GM15510 (cell line): ENCODE measurements at regions not wholly inside any gene's neighbourhood (a gene's known extent, or its start where the extent isn't known, plus 50 kb on each side); places are given as distances from the start of the nearest gene placed in this dataset.
A peak's percentile ranks its signal among the peaks of the same experiment; 100 is the strongest.

Source experiments
- POLR2A ChIP-seq: IDR thresholded peaks from 3 replicates; pipeline ENCODE4 v1.6.1; 2011; ENCODE audit warnings: borderline replicate concordance; ENCODE audit not compliant: insufficient read length; ENCODE audit errors: extremely low read depth

DNA sequence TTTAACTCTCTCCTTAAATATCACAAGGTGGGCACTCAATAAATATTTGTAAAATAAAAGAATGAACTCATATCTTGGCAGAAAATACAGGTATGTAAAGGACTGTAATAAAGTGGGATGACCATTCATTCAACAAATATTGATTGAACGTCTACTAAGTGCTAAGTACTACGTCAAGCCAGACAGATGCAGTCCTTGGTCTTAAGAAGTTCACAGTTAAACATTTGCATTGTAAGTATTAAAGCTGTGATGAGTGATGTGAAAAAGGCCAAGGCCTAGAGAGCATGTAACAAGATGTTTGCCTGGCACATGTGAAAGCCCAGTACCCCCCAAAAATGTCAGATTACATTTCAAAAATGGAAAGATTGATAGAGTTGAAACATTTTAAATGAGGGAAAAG is 130.1 kb upstream of the TMEM170B start:
- no peak for TF ChIP-seq POLR2A

- no peak for TF ChIP-seq POLR2A
Measured at GRCh38 chr6:11404838-11405237, 132.7 kb upstream of the TMEM170B start.

GRCh38 chr6:11404081-11404480 is 133.5 kb upstream of the TMEM170B start:
- peak; percentile 38 for TF ChIP-seq POLR2A

GRCh38 chr6:11403035-11403601 is 134.4 kb upstream of the TMEM170B start:
- TF ChIP-seq POLR2A: no peak

DNA sequence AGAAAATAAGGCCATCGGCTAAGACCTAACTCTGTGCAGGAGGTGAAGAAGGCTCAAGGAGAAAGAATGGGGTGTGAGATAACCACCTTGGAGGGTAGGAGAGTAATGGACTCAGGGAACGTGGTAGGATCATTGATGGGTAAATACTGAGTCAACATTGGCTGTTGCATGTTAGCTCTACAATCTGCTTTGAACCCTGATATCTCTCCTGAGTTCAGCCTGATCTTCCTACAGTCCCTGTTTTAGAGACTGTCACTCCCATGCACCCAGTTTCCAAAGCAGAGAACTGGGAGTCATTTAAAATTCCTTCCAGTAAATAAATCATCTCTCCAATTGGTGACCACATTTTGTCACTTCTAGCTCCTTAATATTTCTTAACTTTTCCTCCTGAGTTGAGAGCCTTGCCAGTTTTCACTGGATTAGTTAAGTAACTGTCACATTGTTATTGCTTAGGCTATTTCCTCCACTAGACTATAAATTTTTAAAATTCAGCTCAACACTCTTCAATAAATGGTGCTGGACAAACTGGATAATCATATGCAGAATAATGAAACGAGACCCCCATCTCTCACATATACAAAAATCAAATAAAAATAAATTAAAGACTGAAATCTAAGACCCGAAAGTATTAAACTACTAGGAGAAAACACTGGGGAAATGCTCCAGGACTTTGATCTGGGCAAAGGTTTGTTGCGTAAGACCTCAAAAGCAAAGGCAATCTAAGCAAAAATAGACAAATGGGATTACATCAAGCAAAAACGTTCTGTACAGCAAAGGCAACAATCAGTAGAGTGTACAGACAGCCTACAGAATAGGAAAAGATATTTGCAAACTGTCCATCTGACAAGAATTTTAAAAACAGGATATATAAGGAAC is 138.9 kb upstream of the TMEM170B start:
- TF ChIP-seq POLR2A: no peak

GRCh38 chr6:11397622-11398450 is 139.7 kb upstream of the TMEM170B start:
- no peak for TF ChIP-seq POLR2A

- no peak for TF ChIP-seq POLR2A
Measured at GRCh38 chr6:11396860-11397259, 140.7 kb upstream of the TMEM170B start.

- TF ChIP-seq POLR2A: no peak
Measured at GRCh38 chr6:11393713-11394627, 143.6 kb upstream of the TMEM170B start.

- no peak for TF ChIP-seq POLR2A
Measured at GRCh38 chr6:11392778-11393507, 144.6 kb upstream of the TMEM170B start.

- no peak for TF ChIP-seq POLR2A
Measured at GRCh38 chr6:11391934-11392777, 145.4 kb upstream of the TMEM170B start.

DNA sequence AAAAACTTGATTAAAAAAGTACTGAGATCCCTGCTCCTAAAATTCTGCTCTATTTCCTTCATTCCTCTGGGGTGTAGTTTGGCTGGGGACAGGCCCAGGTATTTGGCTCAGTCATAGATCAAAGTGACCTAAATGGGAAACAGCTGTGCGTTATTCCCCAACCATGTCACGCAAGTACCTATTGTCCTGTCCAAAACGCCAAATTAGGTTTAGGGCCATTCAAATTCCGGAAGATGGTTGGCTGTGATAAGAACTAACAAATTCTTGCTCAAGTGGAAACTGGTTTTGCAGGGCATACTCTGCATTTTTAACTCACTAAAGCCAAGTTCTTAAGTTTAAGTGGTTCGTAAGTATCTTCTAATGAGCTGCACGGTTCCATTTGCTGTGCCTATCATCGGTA is 147.6 kb upstream of the TMEM170B start:
- TF ChIP-seq POLR2A: no peak

GRCh38 chr6:11388983-11389944 is 148.3 kb upstream of the TMEM170B start:
- no peak for TF ChIP-seq POLR2A
